LNCAP (cell line): ENCODE measurements at regions not wholly inside any gene's neighbourhood (a gene's known extent, or its start where the extent isn't known, plus 50 kb on each side); places are given as distances from the start of the nearest gene placed in this dataset.

ENCODE experiments used
- CTCF ChIP-seq: fragments of 450-650 bp; IDR thresholded peaks from 2 replicates; pipeline ENCODE4 v1.5.1; 2017; ENCODE audit warnings: mild to moderate bottlenecking

- no peak for TF ChIP-seq CTCF
These were observed 147.1 kb downstream of the PHLDA1 start for GRCh38 chr12:75884465-75884985.

- no peak for TF ChIP-seq CTCF
These were observed 148.3 kb downstream of the PHLDA1 start for GRCh38 chr12:75883241-75883640.

- TF ChIP-seq CTCF: no peak
These were observed 149.2 kb downstream of the PHLDA1 start for GRCh38 chr12:75882421-75882820.

- TF ChIP-seq CTCF: no peak
These were observed 149.7 kb downstream of the PHLDA1 start for GRCh38 chr12:75881920-75882319.

GRCh38 chr12:75877763-75878621, 153.6 kb downstream of the PHLDA1 start:
- no peak for TF ChIP-seq CTCF

GRCh38 chr12:75876832-75877762, 154.5 kb downstream of the PHLDA1 start:
- no peak for TF ChIP-seq CTCF

GRCh38 chr12:75874441-75874840, 157.1 kb downstream of the PHLDA1 start:
- TF ChIP-seq CTCF: no peak
